ENCODE measurements at regions not wholly inside any gene's neighbourhood (a gene's known extent, or its start where the extent isn't known, plus 50 kb on each side); places are given as distances from the start of the nearest gene placed in this dataset.

- TF ChIP-seq ZFX (IDR thresholded peaks at IDR 0.05) = no peak
- TF ChIP-seq CTCF (conservative IDR thresholded peaks at IDR 0.05) = no peak
- H3K27ac ChIP-seq = no peak overlapping the region
Observed at GRCh38 chr16:58789351-58789750, 55.2 kb upstream of the GOT2 start.
